ENCODE measurements at regions not wholly inside any gene's neighbourhood (a gene's known extent, or its start where the extent isn't known, plus 50 kb on each side); places are given as distances from the start of the nearest gene placed in this dataset.
"Not testable (repeated sequence)": the region's sequence is repeated elsewhere in the genome, so short reads cannot be mapped to it uniquely, and the experiment has no call there.

- POLR2A ChIA-PET: no interaction called here
- CTCF ChIA-PET: interaction anchor here (1.5 kb wide), 1 partner anchor 250 kb away, joined by 3 read pairs; no protein-coding TSS in a partner anchor
- TF ChIP-seq CTCF (IDR thresholded peaks at IDR 0.05; ENCODE audit: insufficient read depth, low read length, missing control alignments): no peak
- no peak overlapping the region for H3K4me3 ChIP-seq (ENCODE audit: low read depth, low read length)
- no peak for DNase-seq (ENCODE audit: low read depth, low spot score)
Measured at GRCh38 chr10:124244256-124244877, 151.0 kb upstream of the CHST15 start.

- DNase-seq (ENCODE audit: low read depth, low spot score): no peak
- TF ChIP-seq CTCF (IDR thresholded peaks at IDR 0.05; ENCODE audit: insufficient read depth, low read length, missing control alignments): no peak
- H3K4me3 ChIP-seq (ENCODE audit: low read depth, low read length): no peak overlapping the region
- ChIA-PET POLR2A (no interaction called here), CTCF (interaction anchor here (1.5 kb wide), 1 partner anchor 249 kb away, joined by 3 read pairs; no protein-coding TSS in a partner anchor)
Measured at GRCh38 chr10:124243702-124244121, 150.3 kb upstream of the CHST15 start.

- ChIA-PET POLR2A (no interaction called here), CTCF (no interaction called here)
- H3K4me3 ChIP-seq (ENCODE audit: low read depth, low read length): no peak overlapping the region
- TF ChIP-seq CTCF (IDR thresholded peaks at IDR 0.05; ENCODE audit: insufficient read depth, low read length, missing control alignments): no peak
- no peak for DNase-seq (ENCODE audit: low read depth, low spot score)
Measured at GRCh38 chr10:124242791-124243190, 149.4 kb upstream of the CHST15 start.

- ChIA-PET CTCF (no interaction called here), POLR2A (no interaction called here)
- TF ChIP-seq CTCF (IDR thresholded peaks at IDR 0.05; ENCODE audit: insufficient read depth, low read length, missing control alignments): no peak
Measured at GRCh38 chr10:124242365-124242764, 149.0 kb upstream of the CHST15 start.

GRCh38 chr10:124241510-124241909 lies 148.1 kb upstream of the CHST15 start:
- CTCF ChIA-PET; H3K4me3 ChIP-seq (ENCODE audit: low read depth, low read length); POLR2A ChIA-PET; DNase-seq (ENCODE audit: low read depth, low spot score): not testable (repeated sequence)

More at GRCh38 chr10:124242365-124242764, 149.0 kb upstream of the CHST15 start:
- H3K4me3 ChIP-seq (ENCODE audit: low read depth, low read length): no peak overlapping the region
- no peak for DNase-seq (ENCODE audit: low read depth, low spot score)

- CTCF ChIA-PET: no interaction called here
- POLR2A ChIA-PET: no interaction called here
- no peak overlapping the region for H3K4me3 ChIP-seq (ENCODE audit: low read depth, low read length)
- DNase-seq (ENCODE audit: low read depth, low spot score): no peak
- TF ChIP-seq CTCF (IDR thresholded peaks at IDR 0.05; ENCODE audit: insufficient read depth, low read length, missing control alignments): no peak
Measured at GRCh38 chr10:124240839-124241291, 147.5 kb upstream of the CHST15 start.

GRCh38 chr10:124239696-124240095 lies 146.3 kb upstream of the CHST15 start:
- TF ChIP-seq CTCF (IDR thresholded peaks at IDR 0.05; ENCODE audit: insufficient read depth, low read length, missing control alignments): no peak
- ChIA-PET CTCF (no interaction called here), POLR2A (no interaction called here)
- H3K4me3 ChIP-seq (ENCODE audit: low read depth, low read length): no peak overlapping the region
- no peak for DNase-seq (ENCODE audit: low read depth, low spot score)

Data from AG04449 (cell line).